K562 (cell line): ENCODE measurements at regions not wholly inside any gene's neighbourhood (a gene's known extent, or its start where the extent isn't known, plus 50 kb on each side); places are given as distances from the start of the nearest gene placed in this dataset.

Source experiments
- AFF4 ChIP-seq: sonication (generic); formaldehyde crosslinking; IDR thresholded peaks from 2 replicates; pipeline ENCODE4 v1.8.0; 2023; ENCODE audit warnings: mild to moderate bottlenecking, missing genetic modification reagents
- ARID2 ChIP-seq: fragments of 450-650 bp; IDR thresholded peaks from 2 replicates; pipeline ENCODE4 v1.6.1; 2017; ENCODE audit warnings: antibody characterized with exemption, mild to moderate bottlenecking
- CBX3 ChIP-seq, 2 experiments: IDR thresholded peaks; 1 replicate in 1 of 2; 2 replicates in 1 of 2; pipeline ENCODE4 v1.6.1; 2012; ENCODE audit warnings: inconsistent platforms in 2 of 2, low read length in 2 of 2, borderline replicate concordance in 1 of 2, control low read depth in 1 of 2
- CLOCK ChIP-seq: fragments of 250-450 bp; sonication (Bioruptor Pico); IDR thresholded peaks from 2 replicates; pipeline ENCODE4 v1.4.0; 2020; ENCODE audit warnings: mild to moderate bottlenecking, moderate library complexity, borderline replicate concordance
- DIDO1 ChIP-seq: fragments of 450-650 bp; IDR thresholded peaks from 2 replicates; pipeline ENCODE4 v1.6.1; 2016; ENCODE audit warnings: low read depth, missing biosample characterization, missing genetic modification characterization
- ETV1 ChIP-seq: fragments of 450-650 bp; conservative IDR thresholded peaks from 2 replicates; pipeline ENCODE4 v1.6.1; 2016; ENCODE audit warnings: missing genetic modification characterization, control low read depth, low read depth, missing compliant biosample characterization
- FOXJ2 ChIP-seq: fragments of 200-800 bp; sonication (Bioruptor generic); IDR thresholded peaks from 2 replicates; pipeline ENCODE4 v1.6.1; 2016; ENCODE audit warnings: missing genetic modification characterization, missing compliant biosample characterization
- FUS ChIP-seq: fragments of 200-400 bp; formaldehyde crosslinking; optimal IDR thresholded peaks from 2 replicates; pipeline ENCODE3; 2017; ENCODE audit warnings: low read depth, low read length
- HLTF ChIP-seq: fragments of 450-650 bp; IDR thresholded peaks from 2 replicates; pipeline ENCODE4 v1.6.1; 2016
- KLF16 ChIP-seq: IDR thresholded peaks from 2 replicates; pipeline ENCODE4 v1.6.1; 2016; ENCODE audit warnings: antibody characterized with exemption
- LCOR ChIP-seq: sonication (generic); formaldehyde crosslinking; IDR thresholded peaks from 2 replicates; pipeline ENCODE4 v1.8.0; 2022; ENCODE audit warnings: mild to moderate bottlenecking, missing genetic modification reagents
- MAFK ChIP-seq: IDR thresholded peaks from 2 replicates; pipeline ENCODE4 v1.6.1; 2011; ENCODE audit warnings: low read length, improper control_type of control experiment
- NCOA4 ChIP-seq: fragments of 450-650 bp; IDR thresholded peaks from 2 replicates; pipeline ENCODE4 v1.6.1; 2018; ENCODE audit warnings: mild to moderate bottlenecking; ENCODE audit not compliant: partially characterized antibody
- NR3C1 ChIP-seq: sonication (generic); formaldehyde crosslinking; IDR thresholded peaks from 2 replicates; pipeline ENCODE4 v1.8.1; 2022; ENCODE audit warnings: missing genetic modification reagents
- STAG1 ChIP-seq: sonication (generic); formaldehyde crosslinking; IDR thresholded peaks from 2 replicates; pipeline ENCODE4 v1.5.0; 2020; ENCODE audit warnings: missing genetic modification reagents, borderline replicate concordance
- SUPT5H ChIP-seq: fragments of 450-650 bp; IDR thresholded peaks from 2 replicates; pipeline ENCODE4 v1.6.1; 2016
- TSC22D4 ChIP-seq: fragments of 450-650 bp; IDR thresholded peaks from 2 replicates; pipeline ENCODE4 v1.6.1; 2016; ENCODE audit warnings: missing genetic modification characterization, missing biosample characterization, control low read depth
- ZBTB17 ChIP-seq: fragments of 450-650 bp; formaldehyde crosslinking; IDR thresholded peaks from 2 replicates; pipeline ENCODE4 v1.4.0; 2020; ENCODE audit warnings: mild to moderate bottlenecking
- ZBTB49 ChIP-seq: sonication (generic); formaldehyde crosslinking; IDR thresholded peaks from 2 replicates; pipeline ENCODE4 v1.8.0; 2022; ENCODE audit warnings: missing genetic modification reagents, mild to moderate bottlenecking, borderline replicate concordance

- TF ChIP-seq ETV1 (tag): peak; percentile 84
- TF ChIP-seq FUS: no peak
- no peak for TF ChIP-seq SUPT5H
- no peak for TF ChIP-seq HLTF
- TF ChIP-seq ZBTB17 (CRISPR knock-in tag): no peak
- no peak for TF ChIP-seq ARID2
- TF ChIP-seq FOXJ2: no peak
- TF ChIP-seq NCOA4: no peak
- TF ChIP-seq LCOR: no peak
- TF ChIP-seq CBX3 (IDR thresholded peaks at IDR 0.05; ENCODE audit: borderline replicate concordance in 1 of 2, low read length in 2 of 2): no peak
- TF ChIP-seq MAFK: no peak
- no peak for TF ChIP-seq TSC22D4
- no peak for TF ChIP-seq DIDO1 (tag)
- TF ChIP-seq AFF4: peak; percentile 32; the same call in 1 of the 2 replicates
- TF ChIP-seq CLOCK (CRISPR knock-in tag): no peak
- no peak for TF ChIP-seq NR3C1 (CRISPR knock-in tag)
- no peak for TF ChIP-seq KLF16
- TF ChIP-seq ZBTB49 (CRISPR knock-in tag): no peak
- no peak for TF ChIP-seq STAG1 (CRISPR knock-in tag)
Observed at GRCh38 chr6:15907914-15908518, 220.9 kb upstream of the MYLIP start (continued).
